SIG-M5 treated with dmso at 0.1 percent for 504 hours (cell line): ENCODE measurements at regions not wholly inside any gene's neighbourhood (a gene's known extent, or its start where the extent isn't known, plus 50 kb on each side); places are given as distances from the start of the nearest gene placed in this dataset.

ENCODE experiments used
- DNase-seq: peaks from one replicate; lab custom pipeline; 2025; ENCODE audit not compliant: unreplicated experiment; lab: John Stamatoyannopoulos, UW

GRCh38 chr1:208759255-208759654 lies 515.1 kb upstream of the PLXNA2 start:
- no peak for DNase-seq

- no peak for DNase-seq
Observed at GRCh38 chr1:208763971-208764370, 519.8 kb upstream of the PLXNA2 start.

GRCh38 chr1:208766832-208767231 lies 522.6 kb upstream of the PLXNA2 start:
- no peak for DNase-seq

GRCh38 chr1:208767816-208768215 lies 523.6 kb upstream of the PLXNA2 start:
- no peak for DNase-seq

- no peak for DNase-seq
Observed at GRCh38 chr1:208772891-208773290, 528.7 kb upstream of the PLXNA2 start.

- no peak for DNase-seq
Observed at GRCh38 chr1:208775841-208776240, 531.7 kb upstream of the PLXNA2 start.

GRCh38 chr1:208778417-208778816 lies 534.2 kb upstream of the PLXNA2 start:
- DNase-seq = no peak

- DNase-seq = no peak
Observed at GRCh38 chr1:208781391-208782045, 537.3 kb upstream of the PLXNA2 start.

GRCh38 chr1:208782186-208782585 lies 538.0 kb upstream of the PLXNA2 start:
- no peak for DNase-seq

- no peak for DNase-seq
Observed at GRCh38 chr1:208785629-208786028, 541.4 kb upstream of the PLXNA2 start.

GRCh38 chr1:208787219-208787618 lies 543.0 kb upstream of the PLXNA2 start:
- no peak for DNase-seq

- DNase-seq = no peak
Observed at GRCh38 chr1:208788013-208788540, 543.9 kb upstream of the PLXNA2 start.

- DNase-seq = no peak
Observed at GRCh38 chr1:208791456-208791855, 547.3 kb upstream of the PLXNA2 start.

- DNase-seq = no peak
Observed at GRCh38 chr1:208793861-208794345, 549.7 kb upstream of the PLXNA2 start.

GRCh38 chr1:208799186-208799585 lies 555.0 kb upstream of the PLXNA2 start:
- DNase-seq = no peak

GRCh38 chr1:208803011-208803811 lies 559.0 kb upstream of the PLXNA2 start:
- no peak for DNase-seq

GRCh38 chr1:208807446-208808127 lies 563.4 kb upstream of the PLXNA2 start:
- DNase-seq = no peak

- no peak for DNase-seq
Observed at GRCh38 chr1:208808301-208808700, 564.1 kb upstream of the PLXNA2 start.

GRCh38 chr1:208809876-208810275 lies 565.7 kb upstream of the PLXNA2 start:
- no peak for DNase-seq

GRCh38 chr1:208818770-208819445 lies 574.7 kb upstream of the PLXNA2 start:
- no peak for DNase-seq

GRCh38 chr1:208820580-208821212 lies 576.5 kb upstream of the PLXNA2 start:
- no peak for DNase-seq
